Coronary artery (tissue), 2 donors: ENCODE measurements at regions not wholly inside any gene's neighbourhood (a gene's known extent, or its start where the extent isn't known, plus 50 kb on each side); places are given as distances from the start of the nearest gene placed in this dataset.

Experiments used
- DNase-seq: peaks from one replicate; pipeline ENCODE4 v3.0.0-alpha.2; 2017; ENCODE audit warnings: low spot score
- H3K27ac ChIP-seq, 2 donors: fragments of 200-600 bp; sonication (generic); one replicate each; pipeline ENCODE4 v1.5.1; 2016 to 2019
- H3K4me3 ChIP-seq: fragments of 200-600 bp; sonication (generic); 2 replicates; pipeline ENCODE4 v1.5.1; 2016; ENCODE audit warnings: mild to moderate bottlenecking, moderate library complexity
- CTCF ChIP-seq: fragments of 200-600 bp; sonication (generic); IDR thresholded peaks from one replicate; pipeline ENCODE4 v1.5.1; 2019; ENCODE audit warnings: antibody characterized with exemption

GRCh38 chr14:101236496-101237251 is 324.6 kb upstream of the DIO3 start:
- Histone ChIP-seq H3K27ac (no peak overlapping the region), H3K4me3 (no peak overlapping the region)
- TF ChIP-seq CTCF = no peak
- DNase-seq = peak; percentile 60

GRCh38 chr14:101237252-101237616 is 324.1 kb upstream of the DIO3 start:
- no peak for TF ChIP-seq CTCF

GRCh38 chr14:101239065-101239464 is 322.2 kb upstream of the DIO3 start:
- peak; percentile 55 for DNase-seq
- H3K4me3 ChIP-seq = no peak overlapping the region
- H3K27ac ChIP-seq = no peak overlapping the region
- TF ChIP-seq CTCF = no peak

More at GRCh38 chr14:101237252-101237616, 324.1 kb upstream of the DIO3 start:
- DNase-seq = peak; percentile 62
- H3K4me3 ChIP-seq = no peak overlapping the region
- H3K27ac ChIP-seq = no peak overlapping the region

GRCh38 chr14:101241147-101241546 is 320.1 kb upstream of the DIO3 start:
- no peak overlapping the region for H3K27ac ChIP-seq
- TF ChIP-seq CTCF = no peak

GRCh38 chr14:101241807-101242278 is 319.5 kb upstream of the DIO3 start:
- Histone ChIP-seq H3K4me3 (no peak overlapping the region), H3K27ac (no peak overlapping the region)
- no peak for TF ChIP-seq CTCF
- peak; percentile 55 for DNase-seq

More at GRCh38 chr14:101241147-101241546, 320.1 kb upstream of the DIO3 start:
- H3K4me3 ChIP-seq = no peak overlapping the region
- no peak for DNase-seq

- H3K27ac ChIP-seq = no peak overlapping the region
- H3K4me3 ChIP-seq = no peak overlapping the region
- DNase-seq = peak; percentile 36
- no peak for TF ChIP-seq CTCF
These were observed 318.6 kb upstream of the DIO3 start for GRCh38 chr14:101242442-101243385.
